ENCODE measurements at regions not wholly inside any gene's neighbourhood (a gene's known extent, or its start where the extent isn't known, plus 50 kb on each side); places are given as distances from the start of the nearest gene placed in this dataset.

DNA sequence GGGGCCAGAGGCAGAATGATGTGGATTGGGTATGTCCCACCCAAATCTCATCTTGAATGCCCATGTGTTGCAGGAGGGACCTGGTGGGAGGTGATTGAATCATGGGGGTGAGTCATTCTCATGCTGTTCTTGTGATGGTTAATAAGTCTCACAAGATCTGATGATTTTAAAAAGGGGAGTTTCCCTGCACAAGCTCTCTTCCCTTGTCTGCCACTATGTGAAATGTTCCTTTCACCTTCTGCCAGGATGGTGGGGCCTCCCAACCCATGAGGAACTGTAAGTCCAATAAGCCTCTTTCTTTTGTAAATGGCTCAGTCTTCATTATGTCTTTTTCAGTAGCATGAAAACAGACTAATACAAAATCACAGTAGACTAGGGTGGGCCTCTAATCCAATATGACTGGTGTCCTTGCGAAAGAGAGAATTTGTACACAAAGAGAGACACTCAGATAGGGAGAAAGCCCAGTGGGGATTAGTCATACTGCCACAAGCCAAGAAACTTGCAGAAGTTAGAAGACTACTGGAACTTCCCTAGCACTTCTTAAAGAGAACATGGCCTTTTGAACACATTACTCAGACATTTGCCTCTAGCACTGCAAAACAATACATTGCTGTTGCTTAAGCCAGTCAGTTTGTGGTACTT, 68.4 kb downstream of the ANXA1 start:
- DNase-seq (ENCODE audit: extremely low read depth, low read depth, low spot score), result no peak

DNA sequence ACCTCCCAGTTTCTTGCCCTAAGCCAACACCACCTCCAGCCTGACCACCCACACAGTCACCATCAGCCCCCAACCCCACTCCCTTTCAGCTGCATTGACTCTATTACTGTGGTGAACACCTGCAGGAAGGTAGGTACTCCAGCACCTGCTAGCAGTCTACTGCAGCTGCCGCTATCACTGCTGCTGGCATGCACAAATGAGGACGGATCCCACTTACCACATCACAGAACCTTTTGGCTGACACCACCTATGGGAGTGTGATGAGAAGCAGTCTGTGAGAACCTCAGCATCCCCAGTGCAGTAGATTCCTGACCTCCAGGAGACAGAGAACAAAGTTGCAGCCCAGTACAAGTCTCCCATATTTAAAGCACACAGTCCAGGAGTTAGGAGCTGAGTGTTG, 71.9 kb downstream of the ANXA1 start:
- no peak for DNase-seq (ENCODE audit: extremely low read depth, low read depth, low spot score)

DNA sequence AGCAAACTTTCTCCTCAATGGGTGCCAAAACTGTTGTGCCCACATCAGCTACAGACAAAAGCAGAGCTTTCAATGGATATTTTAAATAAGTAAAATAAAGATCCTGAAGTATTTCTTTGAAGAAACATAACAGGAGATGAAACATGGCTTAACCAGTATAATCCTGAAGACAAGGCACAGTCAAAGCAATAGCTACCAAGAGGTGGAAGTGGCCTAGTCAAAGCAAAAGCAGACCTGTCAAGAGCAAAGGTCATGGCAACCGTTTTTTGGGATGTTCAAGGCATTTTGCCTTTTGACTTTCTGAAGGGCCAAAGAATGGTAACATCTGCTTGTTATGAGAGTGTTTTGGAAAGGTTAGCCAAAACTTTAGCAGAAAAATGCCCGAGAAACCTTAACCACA, 77.9 kb downstream of the ANXA1 start:
- no peak for DNase-seq (ENCODE audit: extremely low read depth, low read depth, low spot score)

DNA sequence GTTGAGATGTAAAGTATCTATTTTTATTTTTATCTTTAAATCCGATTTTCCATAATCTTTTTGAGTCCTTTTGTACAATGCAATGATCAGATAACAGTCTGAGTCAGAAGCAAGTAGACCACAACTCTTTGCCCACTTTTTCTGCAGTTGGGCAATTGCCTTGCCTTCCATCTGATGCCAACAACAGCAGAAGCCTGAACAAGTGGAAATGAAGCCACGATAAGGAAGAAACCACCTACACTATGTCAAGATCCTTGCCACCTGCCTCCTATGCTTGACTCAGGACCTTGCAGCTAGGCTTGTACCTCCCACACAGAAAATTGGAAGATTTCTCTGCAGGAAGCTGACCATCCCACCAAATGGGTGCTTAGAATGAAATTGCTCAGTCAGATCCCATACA, 78.6 kb downstream of the ANXA1 start:
- no peak for DNase-seq (ENCODE audit: extremely low read depth, low read depth, low spot score)

DNA sequence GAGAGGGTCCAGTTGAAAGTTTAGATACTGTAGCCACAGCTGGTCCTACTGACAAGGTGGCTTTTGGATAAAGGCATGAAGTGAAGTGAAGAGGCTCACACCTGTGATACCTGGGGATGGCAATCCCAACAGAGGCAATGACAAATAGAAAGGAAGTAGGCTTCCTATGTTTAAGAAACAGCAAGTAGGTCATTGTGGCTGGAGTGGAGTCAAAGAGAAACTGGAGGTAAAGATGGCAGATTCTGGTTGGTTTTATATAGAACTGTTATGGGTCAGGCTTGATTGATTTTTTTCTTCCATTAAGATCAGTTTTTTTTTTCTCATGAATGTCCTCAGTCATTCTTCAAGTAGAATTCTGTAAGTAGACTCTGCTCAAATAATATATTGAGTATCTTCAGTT, 79.5 kb downstream of the ANXA1 start:
- DNase-seq (ENCODE audit: extremely low read depth, low read depth, low spot score), result no peak

DNA sequence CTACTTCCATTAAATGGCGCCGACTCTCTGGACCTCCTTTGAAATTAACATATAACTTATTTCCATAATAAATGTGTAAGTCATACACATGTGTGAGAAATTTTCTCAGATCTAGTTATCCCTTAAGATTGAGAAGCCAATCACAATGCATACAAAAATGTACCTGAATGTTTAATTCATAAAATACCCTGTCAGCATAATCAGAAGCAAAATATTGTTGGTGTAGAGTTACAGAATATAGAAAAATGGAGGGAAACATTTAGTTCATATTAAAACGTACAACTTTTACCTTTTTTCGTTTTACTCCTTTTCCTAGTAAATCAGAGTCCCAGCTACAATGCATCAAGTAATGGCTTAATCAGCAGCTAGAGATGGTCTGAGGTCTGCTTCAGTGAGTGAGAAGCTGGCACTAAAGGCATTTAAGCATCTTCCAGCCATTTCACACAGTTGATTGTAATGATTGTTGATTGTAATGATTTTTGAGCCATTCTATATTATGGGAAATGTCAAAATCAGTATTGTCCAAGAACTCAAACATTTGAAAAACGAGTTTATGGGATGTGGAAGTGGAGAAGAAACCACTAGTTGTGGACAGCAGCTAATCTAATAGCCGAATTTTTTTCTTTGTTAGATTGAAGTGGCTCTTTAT, 81.8 kb downstream of the ANXA1 start:
- no peak for DNase-seq (ENCODE audit: extremely low read depth, low read depth, low spot score)

DNA sequence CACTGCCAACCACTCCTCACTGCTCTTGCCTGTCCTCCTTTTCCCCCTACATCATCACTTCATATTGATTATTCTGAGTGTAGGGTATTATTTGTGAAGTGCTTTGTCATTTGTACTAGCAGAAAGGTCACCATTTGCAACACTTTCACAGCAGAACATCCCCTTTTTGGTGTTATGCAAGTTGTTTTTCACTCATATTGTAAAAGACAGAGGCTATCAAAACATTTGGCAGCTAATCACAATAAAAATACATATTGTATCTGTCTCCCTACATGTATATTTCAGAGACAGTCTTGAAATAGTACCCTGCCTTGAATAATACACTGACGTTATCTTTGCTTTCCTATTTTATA, 82.3 kb downstream of the ANXA1 start:
- no peak for DNase-seq (ENCODE audit: extremely low read depth, low read depth, low spot score)

DNA sequence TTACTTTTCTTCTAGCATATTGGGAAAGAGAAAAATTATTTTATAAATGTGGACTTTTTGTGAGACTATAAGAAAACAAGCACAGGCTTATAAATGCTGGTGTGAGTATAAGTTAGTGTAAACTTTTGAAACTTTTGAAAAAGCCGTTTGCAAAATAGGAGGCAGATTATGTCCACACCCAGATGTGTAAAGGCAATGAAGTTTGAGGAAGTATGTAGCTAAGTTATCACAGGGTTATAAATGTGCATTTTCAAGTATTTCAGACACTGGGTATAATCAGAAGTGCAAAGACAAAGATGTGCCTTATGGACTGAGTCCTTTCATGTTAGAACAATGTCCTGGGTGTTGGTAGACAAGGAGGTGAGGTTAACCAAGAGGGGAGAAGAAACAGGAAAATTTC, 85.5 kb downstream of the ANXA1 start:
- DNase-seq (ENCODE audit: extremely low read depth, low read depth, low spot score), result no peak

DNA sequence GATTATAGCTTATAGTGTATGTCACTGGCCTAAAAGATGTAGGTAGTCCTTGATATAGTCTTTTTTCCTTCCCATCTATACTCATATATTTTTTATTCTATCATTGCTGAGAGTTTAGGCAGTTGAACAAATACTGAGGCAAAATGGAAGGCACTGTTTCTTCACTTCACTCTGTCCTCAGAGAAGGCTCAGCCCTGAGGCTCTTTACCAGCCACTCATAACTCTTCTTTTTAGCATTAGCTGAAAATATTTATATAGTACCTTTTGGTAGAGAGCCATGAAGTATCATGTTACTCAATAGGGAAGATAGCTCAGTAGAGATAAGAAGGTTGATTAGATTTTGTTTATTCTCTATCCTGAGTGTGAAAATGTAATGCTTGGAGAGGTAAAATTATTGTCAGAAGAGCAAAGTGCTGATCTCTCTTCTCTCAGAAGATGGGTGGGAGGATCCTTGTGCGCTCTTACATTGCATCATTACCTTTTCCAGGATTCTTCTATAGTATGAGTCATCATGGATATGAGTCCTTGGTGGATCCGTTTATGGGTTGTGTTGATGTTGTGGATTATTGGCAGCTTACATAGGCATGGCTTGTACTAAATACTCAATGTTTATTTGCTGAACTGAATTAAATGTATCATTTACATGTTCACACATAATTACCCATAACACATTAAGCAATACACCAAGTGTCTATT, 88.1 kb downstream of the ANXA1 start:
- no peak for DNase-seq (ENCODE audit: extremely low read depth, low read depth, low spot score)

DNA sequence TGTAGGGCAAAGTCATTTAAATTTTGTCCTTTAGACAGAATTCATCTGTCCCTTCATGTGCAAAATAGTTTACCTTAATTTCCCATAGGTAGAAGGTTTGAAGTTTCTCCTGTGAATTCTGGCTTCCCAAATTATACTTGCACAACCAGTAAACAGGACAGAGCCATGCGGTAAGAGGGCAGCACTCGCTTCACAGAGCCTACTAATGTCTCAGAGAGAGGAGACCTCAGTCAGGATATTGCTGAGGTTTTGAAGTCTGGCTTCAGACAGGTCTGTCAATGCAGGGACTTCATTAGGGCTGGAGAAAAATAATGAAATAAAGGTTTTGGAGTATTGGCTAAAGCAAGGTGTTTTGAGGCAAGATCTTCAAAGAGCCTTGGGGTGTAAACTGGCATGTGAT, 91.4 kb downstream of the ANXA1 start:
- no peak for DNase-seq (ENCODE audit: extremely low read depth, low read depth, low spot score)

DNA sequence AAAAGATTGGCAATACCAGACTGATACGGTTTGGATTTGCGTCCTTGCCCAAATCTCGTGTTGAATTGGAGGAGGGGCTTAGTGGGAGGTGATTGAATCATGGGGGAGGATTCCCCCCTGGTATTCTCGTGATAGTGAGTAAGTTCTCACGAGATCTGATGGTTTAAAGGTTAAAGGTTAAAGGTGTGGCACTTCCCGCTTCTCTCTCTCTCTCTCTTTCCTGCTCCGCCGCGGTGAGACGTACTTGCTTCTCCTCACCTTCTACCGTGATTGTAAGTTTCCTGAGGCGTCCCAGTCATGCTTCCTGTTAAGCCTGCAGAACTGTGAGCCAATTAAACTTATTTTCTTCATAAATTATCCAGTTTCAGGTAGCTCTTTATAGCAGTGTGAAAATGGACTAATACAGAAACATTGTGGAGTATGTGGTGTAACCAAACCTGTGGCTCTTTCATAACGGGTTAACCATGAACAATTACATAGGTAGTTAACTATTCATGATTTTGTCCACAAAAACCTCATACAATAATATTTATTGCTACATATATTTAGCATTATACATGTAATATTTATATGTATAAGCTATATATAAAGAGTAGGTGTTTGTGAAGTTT, 107.5 kb downstream of the ANXA1 start:
- no peak for DNase-seq (ENCODE audit: extremely low read depth, low read depth, low spot score)

DNA sequence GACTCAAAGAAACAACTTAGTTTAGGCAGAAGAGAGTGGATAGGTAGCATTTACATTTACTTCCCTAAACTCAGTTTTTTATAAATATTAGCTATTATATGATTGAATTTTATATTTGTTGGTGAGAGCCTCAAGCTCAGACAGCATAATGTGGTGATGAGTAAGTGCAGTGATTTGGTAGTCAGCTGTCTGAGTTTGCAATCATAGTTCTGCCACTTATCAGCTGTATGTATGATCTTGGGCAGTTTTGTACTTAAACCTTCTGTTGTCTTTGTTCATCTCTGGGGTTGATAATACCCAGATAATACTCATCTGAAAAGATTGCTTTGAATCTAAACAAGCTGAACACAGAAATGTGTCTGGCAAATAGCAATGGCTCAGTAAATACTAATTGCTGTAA, 108.8 kb downstream of the ANXA1 start:
- DNase-seq (ENCODE audit: extremely low read depth, low read depth, low spot score), result no peak

DNA sequence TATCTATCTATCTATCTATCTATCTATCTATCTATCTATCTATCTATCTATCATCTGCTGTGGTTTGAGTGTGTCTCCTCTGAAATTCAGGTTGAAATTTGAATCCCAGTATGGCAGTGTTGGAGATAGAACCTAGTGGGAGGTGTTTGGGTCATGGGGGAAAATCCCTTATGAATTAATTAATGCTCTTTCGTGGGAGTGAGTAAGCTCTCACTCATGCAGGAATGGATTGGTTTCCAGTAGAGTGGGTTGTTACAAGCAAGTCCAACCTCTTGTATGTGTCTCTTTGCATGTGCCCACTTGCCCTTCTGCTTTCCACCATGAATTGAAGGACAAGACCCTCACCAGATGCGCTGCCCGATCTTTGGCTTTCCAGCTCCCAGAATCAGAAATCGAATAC, 113.0 kb downstream of the ANXA1 start:
- DNase-seq (ENCODE audit: extremely low read depth, low read depth, low spot score), result no peak

DNA sequence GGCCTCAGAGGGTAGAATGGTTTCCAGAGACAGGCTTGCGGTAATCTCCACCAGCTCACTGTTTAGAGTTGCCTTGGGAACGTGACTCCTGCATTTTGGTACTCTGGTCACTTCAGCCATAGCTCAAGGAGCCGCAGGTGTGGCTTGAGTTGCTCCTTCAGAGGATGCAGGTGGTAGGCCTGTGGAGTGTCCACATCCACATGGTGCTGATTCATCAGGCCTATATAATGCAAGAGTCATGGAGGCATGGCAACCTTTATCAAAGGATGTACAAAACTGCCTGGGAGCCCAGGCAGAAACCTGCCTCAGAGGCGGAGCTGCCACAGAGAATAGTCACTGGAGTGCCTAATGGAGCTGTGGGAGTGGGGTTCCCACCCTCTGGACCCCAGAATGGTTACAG, 114.2 kb downstream of the ANXA1 start:
- DNase-seq (ENCODE audit: extremely low read depth, low read depth, low spot score), result no peak

DNA sequence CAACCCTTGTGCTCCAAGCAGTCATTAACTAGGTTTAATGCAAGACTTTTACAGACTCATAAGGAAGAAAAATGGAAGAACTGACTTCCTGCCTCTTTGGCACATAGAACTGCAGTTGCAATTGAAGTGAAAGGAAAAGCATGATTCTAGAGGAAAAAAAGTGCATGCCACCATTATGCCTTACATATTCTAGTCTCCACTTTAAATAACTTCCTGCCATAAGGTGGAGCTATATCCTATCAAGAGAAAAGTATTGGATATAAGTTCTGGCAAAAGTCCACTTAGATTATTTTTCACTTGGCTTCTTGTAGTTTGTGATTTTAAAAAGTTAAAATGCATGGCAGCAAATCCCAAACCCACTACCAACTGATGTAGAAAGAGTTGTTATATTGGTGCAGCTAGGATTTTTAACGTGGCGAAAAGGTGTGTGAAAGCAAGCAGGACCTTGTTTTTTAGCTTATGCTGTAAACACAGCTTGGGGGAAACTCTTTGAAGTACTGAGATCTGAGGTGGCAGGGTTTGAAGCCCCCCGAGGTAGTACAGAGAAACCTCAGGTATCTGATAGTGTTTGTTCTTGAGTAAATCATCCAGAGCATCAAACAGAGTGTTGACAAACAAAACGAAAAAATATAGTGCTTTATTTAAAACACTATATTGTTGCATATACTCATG, 117.9 kb downstream of the ANXA1 start:
- no peak for DNase-seq (ENCODE audit: extremely low read depth, low read depth, low spot score)

DNA sequence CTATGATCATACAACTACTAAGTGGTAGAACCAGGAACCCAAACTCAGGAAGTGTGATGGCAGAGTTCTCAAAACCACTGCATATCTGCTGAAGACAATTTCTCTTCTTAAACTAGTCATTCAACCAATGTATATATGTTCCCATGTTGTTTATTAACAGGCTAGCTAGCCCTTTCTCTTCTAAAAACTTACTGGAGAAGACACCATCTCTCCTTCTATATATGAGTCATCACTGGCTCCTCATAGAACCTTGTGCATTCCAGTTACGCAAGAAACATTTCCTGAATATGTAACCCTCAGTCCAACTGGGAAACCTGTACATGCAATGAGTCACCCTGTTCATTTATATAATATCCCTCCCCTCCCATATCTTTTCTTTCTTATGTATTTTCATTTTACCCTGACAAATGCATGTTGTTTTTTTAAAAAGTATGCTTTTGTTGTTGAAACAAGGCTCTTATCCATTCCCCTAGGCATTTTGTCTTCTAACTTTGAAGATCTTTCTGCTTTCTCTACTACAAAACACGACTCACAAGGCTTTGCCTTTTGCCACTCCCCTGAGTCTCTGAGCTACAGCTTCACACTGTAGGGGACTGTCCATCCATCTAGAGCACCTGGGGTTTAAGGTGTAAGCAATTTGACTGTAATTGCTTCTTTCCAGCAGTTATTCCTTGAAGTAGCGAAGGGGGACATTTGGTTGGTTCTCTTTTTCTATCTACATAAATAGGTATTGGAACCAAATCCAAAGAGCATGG, 119.5 kb downstream of the ANXA1 start:
- DNase-seq (ENCODE audit: extremely low read depth, low read depth, low spot score), result peak; percentile 29

DNA sequence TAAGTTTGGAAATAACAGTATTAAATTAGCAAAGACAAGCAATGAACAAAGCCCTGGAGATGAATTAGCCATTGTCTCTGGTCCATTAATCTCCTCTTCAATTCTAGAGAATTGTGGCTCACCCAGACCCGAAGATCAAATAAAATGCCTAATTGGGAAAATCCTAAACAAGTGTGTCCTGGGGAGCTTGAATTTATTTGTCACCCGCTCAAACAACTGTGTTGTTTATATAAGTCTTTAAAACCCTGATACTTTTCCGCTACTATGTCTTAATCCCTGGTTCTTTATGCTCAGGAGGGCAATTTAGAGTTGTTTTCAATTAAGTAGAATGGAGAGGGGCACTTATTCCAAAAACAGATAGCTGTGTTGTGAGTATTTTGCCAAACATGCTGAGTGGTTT, 128.4 kb downstream of the ANXA1 start:
- DNase-seq (ENCODE audit: extremely low read depth, low read depth, low spot score), result no peak

DNA sequence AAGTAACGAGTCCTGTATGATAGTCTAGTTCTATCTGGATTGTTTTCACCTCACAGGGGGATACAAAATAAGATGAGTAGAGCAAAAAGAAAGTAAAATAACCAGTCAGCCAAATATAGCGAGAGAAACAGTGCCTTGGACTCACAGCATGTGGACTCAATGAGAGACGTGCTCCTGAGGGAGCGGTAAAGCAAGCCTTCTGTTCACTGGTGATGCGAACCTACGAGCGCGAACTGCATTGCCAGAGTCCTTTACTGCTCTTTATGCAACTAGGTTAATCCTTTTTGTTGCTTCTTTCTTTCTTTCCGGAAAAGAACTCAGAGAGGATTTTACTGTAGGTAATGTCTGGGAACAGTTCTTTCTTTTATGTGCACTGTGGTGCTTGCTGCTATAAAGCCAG, 132.7 kb downstream of the ANXA1 start:
- DNase-seq (ENCODE audit: extremely low read depth, low read depth, low spot score), result no peak

DNA sequence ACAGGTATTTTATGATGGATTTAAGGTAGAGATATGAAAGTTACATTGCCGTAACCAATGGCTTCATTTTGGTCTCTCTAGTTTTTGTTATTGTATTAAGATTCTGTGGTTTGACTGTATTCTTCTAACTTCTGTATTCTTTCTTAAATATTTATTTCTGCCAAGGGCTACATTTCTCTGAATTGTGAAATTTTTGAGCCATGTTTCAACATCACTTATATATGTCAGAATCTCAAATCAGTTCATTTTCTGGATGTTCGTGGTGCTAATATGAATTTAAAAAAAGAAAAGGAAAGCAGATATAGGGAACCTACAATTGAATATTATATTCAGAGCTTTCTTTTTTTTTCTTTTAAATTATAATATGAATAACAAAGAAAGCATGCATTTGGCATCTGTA, 142.7 kb downstream of the ANXA1 start:
- no peak for DNase-seq (ENCODE audit: extremely low read depth, low read depth, low spot score)

DNA sequence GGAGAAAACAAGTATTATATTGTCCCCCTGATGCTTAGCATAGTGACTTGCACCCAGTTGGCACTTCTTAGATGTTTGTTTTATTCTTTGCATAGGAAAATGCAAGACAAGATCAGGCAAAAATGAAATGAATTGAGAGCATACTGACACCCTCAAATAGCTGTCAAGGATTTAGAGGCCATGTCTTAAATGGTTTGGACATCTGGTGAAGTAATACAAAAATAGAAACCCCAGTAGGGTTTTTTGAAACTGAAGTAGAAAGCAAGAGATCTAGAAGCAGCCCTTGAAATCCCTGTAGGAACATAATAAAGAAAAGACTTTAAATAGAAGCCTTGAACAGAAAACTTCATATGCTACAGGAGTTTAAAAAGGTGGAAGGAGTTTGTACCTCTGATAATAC, 174.3 kb downstream of the ANXA1 start:
- DNase-seq (ENCODE audit: extremely low read depth, low read depth, low spot score), result no peak

DNA sequence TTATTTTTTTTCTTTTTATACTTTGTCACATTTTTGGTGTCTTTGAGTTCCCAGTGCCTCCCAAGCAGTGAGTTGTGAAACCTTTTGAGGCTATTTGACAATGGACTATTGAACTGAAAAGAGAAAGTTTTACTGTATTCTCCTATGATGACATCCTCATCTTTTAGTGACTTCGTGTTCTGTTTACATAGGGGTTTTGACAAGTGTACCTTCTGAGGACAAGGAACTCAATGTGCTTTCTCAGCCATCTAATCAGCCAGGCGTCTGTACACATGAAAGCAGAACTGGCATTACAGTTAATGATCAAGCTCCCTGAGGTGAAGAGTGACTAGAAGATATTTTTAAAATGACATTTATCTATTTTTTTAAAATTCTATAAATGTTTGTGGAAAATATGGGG, 175.5 kb downstream of the ANXA1 start:
- DNase-seq (ENCODE audit: extremely low read depth, low read depth, low spot score), result no peak

Data from glomerular endothelial cell (primary cell).